ENCODE measurements at regions not wholly inside any gene's neighbourhood (a gene's known extent, or its start where the extent isn't known, plus 50 kb on each side); places are given as distances from the start of the nearest gene placed in this dataset.

GRCh38 chr6:25112322-25112773 is 166.8 kb upstream of the CARMIL1 start:
- CTCF ChIA-PET, result interaction anchor here (0.7 to 1.0 kb wide), 3 partner anchors 26 to 111 kb away, joined by 3 read pairs; no protein-coding TSS in a partner anchor
- no peak for ATAC-seq

DNA sequence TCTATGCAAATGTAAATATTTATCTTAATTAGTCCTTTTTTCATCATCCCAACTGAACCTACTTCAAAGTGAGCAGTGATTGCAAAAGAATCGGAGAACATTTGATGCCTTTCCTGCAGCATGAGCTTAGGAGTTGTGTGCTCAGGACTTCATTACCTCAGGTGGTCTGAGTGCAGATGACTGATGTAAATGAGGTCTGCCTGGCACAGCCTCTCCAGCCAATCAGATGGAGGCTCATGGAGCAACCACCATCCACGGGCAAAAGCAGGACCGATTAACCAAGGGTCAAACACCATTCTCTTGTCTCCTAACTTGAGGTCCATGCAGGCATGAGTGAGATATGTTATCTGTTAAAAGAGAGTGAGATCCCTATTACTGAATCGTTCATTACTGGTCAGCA is 165.7 kb upstream of the CARMIL1 start:
- H3K4me1 Mint-ChIP-seq (ENCODE audit: low read depth), result peaks cover 10% of the 10 kb centered on the region
- TF ChIP-seq, protein P1, sequence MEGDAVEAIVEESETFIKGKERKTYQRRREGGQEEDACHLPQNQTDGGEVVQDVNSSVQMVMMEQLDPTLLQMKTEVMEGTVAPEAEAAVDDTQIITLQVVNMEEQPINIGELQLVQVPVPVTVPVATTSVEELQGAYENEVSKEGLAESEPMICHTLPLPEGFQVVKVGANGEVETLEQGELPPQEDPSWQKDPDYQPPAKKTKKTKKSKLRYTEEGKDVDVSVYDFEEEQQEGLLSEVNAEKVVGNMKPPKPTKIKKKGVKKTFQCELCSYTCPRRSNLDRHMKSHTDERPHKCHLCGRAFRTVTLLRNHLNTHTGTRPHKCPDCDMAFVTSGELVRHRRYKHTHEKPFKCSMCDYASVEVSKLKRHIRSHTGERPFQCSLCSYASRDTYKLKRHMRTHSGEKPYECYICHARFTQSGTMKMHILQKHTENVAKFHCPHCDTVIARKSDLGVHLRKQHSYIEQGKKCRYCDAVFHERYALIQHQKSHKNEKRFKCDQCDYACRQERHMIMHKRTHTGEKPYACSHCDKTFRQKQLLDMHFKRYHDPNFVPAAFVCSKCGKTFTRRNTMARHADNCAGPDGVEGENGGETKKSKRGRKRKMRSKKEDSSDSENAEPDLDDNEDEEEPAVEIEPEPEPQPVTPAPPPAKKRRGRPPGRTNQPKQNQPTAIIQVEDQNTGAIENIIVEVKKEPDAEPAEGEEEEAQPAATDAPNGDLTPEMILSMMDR (IDR thresholded peaks at IDR 0.05), result no peak
- CTCF ChIA-PET, result no interaction called here

More at GRCh38 chr6:25112322-25112773, 166.8 kb upstream of the CARMIL1 start:
- Mint-ChIP-seq H3K36me3 (ENCODE audit: low read depth) (peaks cover 77% of the 10 kb centered on the region), H3K27me3 (no peaks in the 10 kb centered on the region), H3K27ac (no peak overlapping the region), H3K4me3 (no peak overlapping the region), H3K9me3 (no peaks in the 10 kb centered on the region), H3K4me1 (ENCODE audit: low read depth) (no peaks in the 10 kb centered on the region)
- intact Hi-C loops (cut with micrococcal nuclease), result no loop called here
- TF ChIP-seq, protein P1 (IDR thresholded peaks at IDR 0.05), result no peak
- DNase-seq, result no peak
- POLR2A ChIA-PET, result no interaction called here

DNA sequence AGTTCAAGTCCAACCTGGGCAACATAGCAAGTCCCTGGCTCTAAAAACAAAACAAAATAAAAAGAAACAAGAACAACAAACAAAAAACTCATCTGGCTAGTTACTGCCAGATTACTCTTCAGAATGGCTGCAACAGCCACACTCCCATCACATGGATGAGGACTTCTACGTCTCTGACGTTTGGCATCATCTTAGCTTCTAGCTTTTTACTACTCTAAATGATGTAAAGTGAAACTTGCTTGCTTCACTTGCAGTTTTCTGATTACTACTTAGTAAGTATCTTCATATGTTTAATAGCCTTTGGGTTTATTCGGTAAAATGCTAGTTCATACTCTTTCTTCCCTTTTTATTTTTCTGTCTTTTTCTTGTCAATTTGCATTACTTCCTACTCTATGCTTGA is 161.1 kb upstream of the CARMIL1 start:
- TF ChIP-seq, protein P1 (IDR thresholded peaks at IDR 0.05), result no peak
- H3K4me3 Mint-ChIP-seq, result no peak overlapping the region
- peaks cover 29% of the 10 kb centered on the region for H3K4me1 Mint-ChIP-seq (ENCODE audit: low read depth)
- ChIA-PET POLR2A (interaction anchor here (0.6 to 1.1 kb wide), 3 partner anchors 12 to 20 kb away, joined by 3 read pairs; no protein-coding TSS in a partner anchor), CTCF (interaction anchor here (1.1 to 1.3 kb wide), 2 partner anchors 9 to 48 kb away, joined by 3 read pairs; no protein-coding TSS in a partner anchor)
- no peak for DNase-seq
- peaks cover 67% of the 10 kb centered on the region for H3K36me3 Mint-ChIP-seq (ENCODE audit: low read depth)
- ATAC-seq, result no peak
- H3K9me3 Mint-ChIP-seq, result peaks cover 6% of the 10 kb centered on the region
- H3K27me3 Mint-ChIP-seq, result no peaks in the 10 kb centered on the region
- intact Hi-C loops (cut with micrococcal nuclease), result no loop called here
- H3K27ac Mint-ChIP-seq, result no peak overlapping the region

More for the DNA sequence above, 165.7 kb upstream of the CARMIL1 start:
- no peaks in the 10 kb centered on the region for H3K9me3 Mint-ChIP-seq
- H3K36me3 Mint-ChIP-seq (ENCODE audit: low read depth), result peaks cover 76% of the 10 kb centered on the region
- ATAC-seq (no peak), DNase-seq (no peak)
- no peaks in the 10 kb centered on the region for H3K27me3 Mint-ChIP-seq
- H3K4me3 Mint-ChIP-seq, result no peak overlapping the region
- POLR2A ChIA-PET, result no interaction called here
- no peak overlapping the region for H3K27ac Mint-ChIP-seq
- intact Hi-C loops (cut with micrococcal nuclease), result no loop called here

- intact Hi-C loops (cut with micrococcal nuclease), result no loop called here
- CTCF ChIA-PET, result no interaction called here
- Mint-ChIP-seq H3K27ac (no peak overlapping the region), H3K27me3 (no peaks in the 10 kb centered on the region), H3K4me3 (no peak overlapping the region), H3K4me1 (ENCODE audit: low read depth) (peaks cover 46% of the 10 kb centered on the region), H3K9me3 (peaks cover 6% of the 10 kb centered on the region), H3K36me3 (ENCODE audit: low read depth) (peaks cover 70% of the 10 kb centered on the region)
- ATAC-seq (no peak), DNase-seq (no peak)
- POLR2A ChIA-PET, result no interaction called here
- TF ChIP-seq, protein P1 (IDR thresholded peaks at IDR 0.05), result no peak
Measured at GRCh38 chr6:25121186-25121585, 158.0 kb upstream of the CARMIL1 start.

DNA sequence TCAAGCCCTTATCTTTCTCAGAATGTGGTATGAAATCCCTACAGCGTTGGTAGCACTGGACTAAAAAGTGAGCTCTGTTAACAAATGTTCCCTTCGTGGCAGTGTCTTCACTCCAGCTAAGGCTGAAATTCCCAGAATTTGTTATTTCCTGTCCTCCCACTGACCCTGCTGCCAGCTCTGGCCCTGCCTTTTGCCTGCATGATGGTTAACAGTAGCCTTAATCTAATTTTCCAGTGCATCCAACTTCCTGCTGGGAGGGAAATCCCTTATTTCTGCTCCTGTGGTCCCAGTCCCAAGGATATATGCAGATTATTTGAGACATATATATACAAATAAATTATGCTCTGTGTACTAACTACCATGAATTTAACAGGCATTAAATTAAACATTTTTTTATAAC is 157.2 kb upstream of the CARMIL1 start:
- ATAC-seq, result no peak
- intact Hi-C loops (cut with micrococcal nuclease), result no loop called here
- no peak overlapping the region for H3K27ac Mint-ChIP-seq
- no peaks in the 10 kb centered on the region for H3K27me3 Mint-ChIP-seq
- no peak for DNase-seq
- H3K4me1 Mint-ChIP-seq (ENCODE audit: low read depth), result peaks cover 47% of the 10 kb centered on the region
- ChIA-PET CTCF (interaction anchor here (1.1 kb wide), 1 partner anchor 33 kb away, joined by 3 read pairs; no protein-coding TSS in a partner anchor), POLR2A (interaction anchor here (0.9 to 3.1 kb wide), 2 partner anchors 14 to 21 kb away, joined by 3 to 15 read pairs; no protein-coding TSS in a partner anchor)
- H3K9me3 Mint-ChIP-seq, result peaks cover 6% of the 10 kb centered on the region
- TF ChIP-seq, protein P1 (IDR thresholded peaks at IDR 0.05), result no peak
- peaks cover 70% of the 10 kb centered on the region for H3K36me3 Mint-ChIP-seq (ENCODE audit: low read depth)
- H3K4me3 Mint-ChIP-seq, result no peak overlapping the region

Data from activated CD8-positive, alpha-beta T cell treated with anti-CD3 and anti-CD28 coated beads for 36 hours (primary cell).